ENCODE measurements at regions not wholly inside any gene's neighbourhood (a gene's known extent, or its start where the extent isn't known, plus 50 kb on each side); places are given as distances from the start of the nearest gene placed in this dataset.
"Not testable (repeated sequence)": the region's sequence is repeated elsewhere in the genome, so short reads cannot be mapped to it uniquely, and the experiment has no call there.

- not testable (repeated sequence) for TF ChIP-seq CTCF (conservative IDR thresholded peaks at IDR 0.05); EZH2 (IDR thresholded peaks at IDR 0.05; ENCODE audit: low read depth)
Measured at GRCh38 chr2:131646220-131646619, 118.5 kb downstream of the CCDC74A start.
